Colonic mucosa (tissue), 4 donors: ENCODE measurements at regions not wholly inside any gene's neighbourhood (a gene's known extent, or its start where the extent isn't known, plus 50 kb on each side); places are given as distances from the start of the nearest gene placed in this dataset.

ENCODE experiments used
- DNase-seq: peaks from one replicate; pipeline ENCODE4 v3.0.0-alpha.2; 2020
- H3K27ac ChIP-seq: fragments of 200-600 bp; one replicate; pipeline ENCODE4 v1.8.0; 2021
- H3K27me3 ChIP-seq: fragments of 200-600 bp; one replicate; pipeline ENCODE4 v1.8.0; 2021
- H3K36me3 ChIP-seq: fragments of 200-600 bp; one replicate; pipeline ENCODE4 v1.8.0; 2021
- H3K4me1 ChIP-seq: fragments of 200-600 bp; one replicate; pipeline ENCODE4 v1.8.0; 2021; ENCODE audit warnings: mild to moderate bottlenecking
- H3K4me3 ChIP-seq: fragments of 200-600 bp; one replicate; pipeline ENCODE4 v1.8.0; 2021
- H3K9ac ChIP-seq, 2 donors: one replicate each; pipeline ENCODE4 v1.7.0; 2013; ENCODE audit warnings: control low read depth in 2 of 2, low read depth in 2 of 2, low read length in 2 of 2
- H3K9me3 ChIP-seq: fragments of 200-600 bp; one replicate; pipeline ENCODE4 v1.8.0; 2021
- intact Hi-C: fragments of 100-400 bp; cut with DNase I; formaldehyde crosslinking; loops from one replicate; pipeline ENCODE4 v1.14.1; 2022
- TF ChIP-seq, protein P1 (sequence below): fragments of 200-600 bp; IDR thresholded peaks from one replicate; pipeline ENCODE4 v1.8.0; 2022; ENCODE audit warnings: antibody characterized with exemption, mild to moderate bottlenecking
- donor health status: healthy.
- donor health status: DM: no; HTN: no; CAD: no.
- donor health status: DM: no; HTN: no; CAD: no.

- TF ChIP-seq, protein P1, sequence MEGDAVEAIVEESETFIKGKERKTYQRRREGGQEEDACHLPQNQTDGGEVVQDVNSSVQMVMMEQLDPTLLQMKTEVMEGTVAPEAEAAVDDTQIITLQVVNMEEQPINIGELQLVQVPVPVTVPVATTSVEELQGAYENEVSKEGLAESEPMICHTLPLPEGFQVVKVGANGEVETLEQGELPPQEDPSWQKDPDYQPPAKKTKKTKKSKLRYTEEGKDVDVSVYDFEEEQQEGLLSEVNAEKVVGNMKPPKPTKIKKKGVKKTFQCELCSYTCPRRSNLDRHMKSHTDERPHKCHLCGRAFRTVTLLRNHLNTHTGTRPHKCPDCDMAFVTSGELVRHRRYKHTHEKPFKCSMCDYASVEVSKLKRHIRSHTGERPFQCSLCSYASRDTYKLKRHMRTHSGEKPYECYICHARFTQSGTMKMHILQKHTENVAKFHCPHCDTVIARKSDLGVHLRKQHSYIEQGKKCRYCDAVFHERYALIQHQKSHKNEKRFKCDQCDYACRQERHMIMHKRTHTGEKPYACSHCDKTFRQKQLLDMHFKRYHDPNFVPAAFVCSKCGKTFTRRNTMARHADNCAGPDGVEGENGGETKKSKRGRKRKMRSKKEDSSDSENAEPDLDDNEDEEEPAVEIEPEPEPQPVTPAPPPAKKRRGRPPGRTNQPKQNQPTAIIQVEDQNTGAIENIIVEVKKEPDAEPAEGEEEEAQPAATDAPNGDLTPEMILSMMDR = no peak
- Histone ChIP-seq H3K9me3 (no peaks in the 10 kb centered on the region), H3K27me3 (no peaks in the 10 kb centered on the region), H3K4me1 (no peaks in the 10 kb centered on the region), H3K27ac (no peak overlapping the region), H3K9ac (no peak overlapping the region), H3K36me3 (no peaks in the 10 kb centered on the region), H3K4me3 (no peak overlapping the region)
- no peak for DNase-seq
- intact Hi-C loops = no loop called here
Measured at GRCh38 chr10:33395201-33395600, 60.7 kb upstream of the NRP1 start.

DNA sequence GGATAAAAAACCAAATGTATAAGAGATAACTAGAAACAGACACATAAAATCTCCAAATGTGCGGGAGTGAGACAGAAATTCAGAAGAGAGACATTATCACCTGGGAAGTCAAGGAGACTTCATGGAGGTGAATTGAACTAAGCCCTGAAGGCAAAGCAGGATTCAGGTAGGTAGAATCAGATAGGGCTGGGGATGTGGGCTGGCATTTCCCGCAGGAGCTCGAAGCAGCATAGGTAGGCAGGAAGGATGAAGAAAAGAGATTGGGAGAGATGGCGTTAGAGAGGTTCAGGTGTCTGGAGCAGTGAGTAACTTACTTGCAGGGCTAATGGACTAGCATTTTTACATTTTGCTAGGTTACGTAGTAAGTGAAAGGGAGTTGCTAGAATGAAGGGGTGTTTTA is 58.2 kb upstream of the NRP1 start:
- DNase-seq = no peak
- TF ChIP-seq, protein P1 = no peak
- Histone ChIP-seq H3K27me3 (no peaks in the 10 kb centered on the region), H3K36me3 (no peaks in the 10 kb centered on the region), H3K4me1 (no peaks in the 10 kb centered on the region), H3K27ac (no peak overlapping the region), H3K4me3 (no peak overlapping the region), H3K9me3 (no peaks in the 10 kb centered on the region), H3K9ac (no peak overlapping the region)
- intact Hi-C loops = no loop called here

GRCh38 chr10:33391611-33392465 is 57.4 kb upstream of the NRP1 start:
- H3K4me1 ChIP-seq = no peaks in the 10 kb centered on the region
- TF ChIP-seq, protein P1 = no peak
- DNase-seq = no peak
- H3K4me3 ChIP-seq = no peak overlapping the region
- H3K9ac ChIP-seq = no peak overlapping the region
- intact Hi-C loops = no loop called here
- H3K36me3 ChIP-seq = no peaks in the 10 kb centered on the region
- H3K9me3 ChIP-seq = no peaks in the 10 kb centered on the region
- no peak overlapping the region for H3K27ac ChIP-seq
- no peaks in the 10 kb centered on the region for H3K27me3 ChIP-seq

DNA sequence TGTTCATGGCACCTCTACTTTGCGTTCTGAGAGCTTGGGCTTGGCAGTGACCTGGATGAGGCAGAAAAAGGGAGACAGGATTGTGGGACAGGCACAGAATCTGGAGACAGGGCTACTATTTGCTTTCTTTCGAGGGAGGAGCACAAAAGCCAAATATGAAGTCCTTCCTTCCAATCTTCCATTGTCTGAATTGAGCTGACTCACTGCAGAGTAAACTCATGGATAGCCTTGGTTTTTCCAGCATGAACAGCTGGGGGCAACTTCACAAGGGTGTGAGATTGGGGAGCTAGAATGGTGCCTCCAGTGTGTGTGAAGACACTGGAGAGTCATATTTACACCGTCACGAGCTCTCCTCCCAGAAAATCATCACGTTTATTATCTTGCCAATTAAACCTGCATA is 55.6 kb upstream of the NRP1 start:
- Histone ChIP-seq H3K27ac (no peak overlapping the region), H3K36me3 (no peaks in the 10 kb centered on the region), H3K27me3 (no peaks in the 10 kb centered on the region), H3K9ac (no peak overlapping the region), H3K9me3 (no peaks in the 10 kb centered on the region), H3K4me1 (no peaks in the 10 kb centered on the region), H3K4me3 (no peak overlapping the region)
- intact Hi-C loops = no loop called here
- TF ChIP-seq, protein P1 = no peak
- DNase-seq = no peak

GRCh38 chr10:33388785-33389184 is 54.3 kb upstream of the NRP1 start:
- Histone ChIP-seq H3K4me3 (no peak overlapping the region), H3K9me3 (no peaks in the 10 kb centered on the region), H3K9ac (no peak overlapping the region), H3K27ac (no peak overlapping the region), H3K36me3 (no peaks in the 10 kb centered on the region), H3K27me3 (no peaks in the 10 kb centered on the region), H3K4me1 (no peaks in the 10 kb centered on the region)
- TF ChIP-seq, protein P1 = no peak
- intact Hi-C loops = no loop called here
- DNase-seq = no peak
